Tibial nerve (tissue), 4 donors: ENCODE measurements at regions not wholly inside any gene's neighbourhood (a gene's known extent, or its start where the extent isn't known, plus 50 kb on each side); places are given as distances from the start of the nearest gene placed in this dataset.

Source experiments
- DNase-seq, 2 donors: peaks; one replicate each; pipeline ENCODE4 v3.0.0-alpha.2; 2019; ENCODE audit warnings: low spot score in 2 of 2
- H3K27ac ChIP-seq, 4 donors: fragments of 200-600 bp; sonication (generic) in 3 of 4; one replicate each; pipeline ENCODE4 v1.5.1; 2017 to 2019; ENCODE audit warnings: mild to moderate bottlenecking in 1 of 4
- H3K27me3 ChIP-seq, 2 donors: fragments of 200-600 bp; sonication (generic) in 1 of 2; one replicate each; pipeline versions ENCODE4 v1.5.1 to v1.6.0; 2017 to 2019
- H3K36me3 ChIP-seq, 3 donors: fragments of 200-600 bp; sonication (generic); one replicate each; pipeline ENCODE4 v1.5.1; 2018 to 2019
- H3K4me1 ChIP-seq, 4 donors: fragments of 200-600 bp; sonication (generic) in 3 of 4; one replicate each; pipeline ENCODE4 v1.5.1; 2017 to 2019
- H3K4me3 ChIP-seq, 4 donors: fragments of 200-600 bp; sonication (generic) in 3 of 4; one replicate each; pipeline ENCODE4 v1.5.1; 2017 to 2019; ENCODE audit warnings: mild to moderate bottlenecking in 1 of 4, moderate library complexity in 1 of 4
- H3K9me3 ChIP-seq, 4 donors: fragments of 200-600 bp; sonication (generic) in 3 of 4; one replicate each; pipeline ENCODE4 v1.5.1; 2017 to 2019
- CTCF ChIP-seq, 5 experiments: fragments of 200-600 bp in 3 of 5; fragments of 450-650 bp in 2 of 5; sonication (generic) in 3 of 5; IDR thresholded peaks; one replicate each; pipeline ENCODE4 v1.5.1; 2016 to 2019; ENCODE audit warnings: antibody characterized with exemption in 5 of 5, mild to moderate bottlenecking in 3 of 5, moderate library complexity in 2 of 5
- EP300 ChIP-seq, 2 donors: sonication (generic); formaldehyde crosslinking; IDR thresholded peaks; one replicate each; pipeline ENCODE4 v1.6.1; 2017; ENCODE audit warnings: antibody characterized with exemption in 2 of 2, mild to moderate bottlenecking in 1 of 2
- POLR2A ChIP-seq, 2 donors: fragments of 450-650 bp; IDR thresholded peaks; one replicate each; pipeline ENCODE4 v1.6.1; 2017; ENCODE audit warnings: antibody characterized with exemption in 2 of 2, mild to moderate bottlenecking in 2 of 2, moderate library complexity in 2 of 2
- WGBS, 2 donors: methylation state at CpG; one replicate each; pipeline ENCODE4 v1.1.5; 2018; 5-methylcytosine and 5-hydroxymethylcytosine counted together

- TF ChIP-seq POLR2A (IDR thresholded peaks at IDR 0.05): no peak
- TF ChIP-seq CTCF (IDR thresholded peaks at IDR 0.05): no peak
- TF ChIP-seq EP300 (IDR thresholded peaks at IDR 0.05): no peak
- no peaks in the 10 kb centered on the region for H3K4me1 ChIP-seq
- H3K27me3 ChIP-seq: no peaks in the 10 kb centered on the region
- no peak for DNase-seq
- H3K36me3 ChIP-seq: no peaks in the 10 kb centered on the region
- H3K9me3 ChIP-seq: peaks cover 0 to 9% (median 0%) of the 10 kb centered on the region in 4 donors
- no peak overlapping the region for H3K4me3 ChIP-seq
- H3K27ac ChIP-seq: no peak overlapping the region
These were observed 475.8 kb upstream of the FLRT2 start for GRCh38 chr14:85054178-85054577.

- Histone ChIP-seq H3K4me1 (no peaks in the 10 kb centered on the region), H3K9me3 (peaks cover 0 to 9% (median 0%) of the 10 kb centered on the region in 4 donors), H3K27ac (no peak overlapping the region), H3K36me3 (no peaks in the 10 kb centered on the region), H3K27me3 (no peaks in the 10 kb centered on the region), H3K4me3 (no peak overlapping the region)
- no peak for DNase-seq
- WGBS, 2 donors: 39 to 56% methylated on average over 1 of the region's 1 CpG
- TF ChIP-seq POLR2A (IDR thresholded peaks at IDR 0.05) (no peak), EP300 (IDR thresholded peaks at IDR 0.05) (no peak), CTCF (IDR thresholded peaks at IDR 0.05) (no peak)
These were observed 473.7 kb upstream of the FLRT2 start for GRCh38 chr14:85056267-85056666.

- no peak overlapping the region for H3K27ac ChIP-seq
- H3K36me3 ChIP-seq: no peaks in the 10 kb centered on the region
- peaks cover 0 to 9% (median 0%) of the 10 kb centered on the region in 4 donors for H3K9me3 ChIP-seq
- 55 to 65% methylated on average over 7 of the region's 7 CpGs for WGBS, 2 donors
- no peaks in the 10 kb centered on the region for H3K4me1 ChIP-seq
- no peak for TF ChIP-seq EP300 (IDR thresholded peaks at IDR 0.05)
- no peak for TF ChIP-seq POLR2A (IDR thresholded peaks at IDR 0.05)
- no peak for TF ChIP-seq CTCF (IDR thresholded peaks at IDR 0.05)
- no peak for DNase-seq
- no peaks in the 10 kb centered on the region for H3K27me3 ChIP-seq
- no peak overlapping the region for H3K4me3 ChIP-seq
These were observed 472.7 kb upstream of the FLRT2 start for GRCh38 chr14:85057221-85057620.

GRCh38 chr14:85058150-85058549 lies 471.8 kb upstream of the FLRT2 start:
- Histone ChIP-seq H3K4me1 (no peaks in the 10 kb centered on the region), H3K4me3 (no peak overlapping the region), H3K27me3 (no peaks in the 10 kb centered on the region), H3K36me3 (no peaks in the 10 kb centered on the region), H3K9me3 (peaks cover 0 to 10% (median 0%) of the 10 kb centered on the region in 4 donors), H3K27ac (no peak overlapping the region)
- no peak for TF ChIP-seq CTCF (IDR thresholded peaks at IDR 0.05)
- TF ChIP-seq EP300 (IDR thresholded peaks at IDR 0.05): no peak
- TF ChIP-seq POLR2A (IDR thresholded peaks at IDR 0.05): no peak
- no peak for DNase-seq

- WGBS, 2 donors: 78 to 84% methylated on average over 5 of the region's 5 CpGs
These were observed 469.8 kb upstream of the FLRT2 start for GRCh38 chr14:85060121-85060520.

More at GRCh38 chr14:85060121-85060520, 469.8 kb upstream of the FLRT2 start:
- Histone ChIP-seq H3K27me3 (no peaks in the 10 kb centered on the region), H3K9me3 (peaks cover 0 to 6% (median 0%) of the 10 kb centered on the region in 4 donors), H3K4me1 (no peaks in the 10 kb centered on the region), H3K36me3 (no peaks in the 10 kb centered on the region), H3K4me3 (no peak overlapping the region), H3K27ac (no peak overlapping the region)
- TF ChIP-seq EP300 (IDR thresholded peaks at IDR 0.05) (no peak), CTCF (IDR thresholded peaks at IDR 0.05) (no peak), POLR2A (IDR thresholded peaks at IDR 0.05) (no peak)
- no peak for DNase-seq
